ENCODE measurements at regions not wholly inside any gene's neighbourhood (a gene's known extent, or its start where the extent isn't known, plus 50 kb on each side); places are given as distances from the start of the nearest gene placed in this dataset.

GRCh38 chr10:44697116-44697515, 214.0 kb upstream of the TMEM72 start:
- TF ChIP-seq YY1 (IDR thresholded peaks at IDR 0.05; ENCODE audit: insufficient read depth, insufficient read length) (no peak), ZNF274 (IDR thresholded peaks at IDR 0.05; ENCODE audit: low read depth, low read length) (no peak), SUZ12 (IDR thresholded peaks at IDR 0.05; ENCODE audit: extremely low read depth, insufficient read depth, insufficient read length) (no peak)
